GM18870 (cell line): ENCODE measurements at regions not wholly inside any gene's neighbourhood (a gene's known extent, or its start where the extent isn't known, plus 50 kb on each side); places are given as distances from the start of the nearest gene placed in this dataset.

Experiments used
- ATAC-seq: cut with Tn5 transposase; IDR thresholded peaks from one replicate; pipeline ENCODE4 v1.9.1; 2021; ENCODE audit warnings: moderate library complexity; ENCODE audit not compliant: unreplicated experiment

GRCh38 chrX:6701085-6701484 lies 166.2 kb upstream of the VCX3A start:
- ATAC-seq = no peak

GRCh38 chrX:6695717-6696116 lies 160.8 kb upstream of the VCX3A start:
- ATAC-seq = no peak

GRCh38 chrX:6694977-6695376 lies 160.1 kb upstream of the VCX3A start:
- no peak for ATAC-seq

GRCh38 chrX:6694221-6694620 lies 159.3 kb upstream of the VCX3A start:
- no peak for ATAC-seq

- ATAC-seq = no peak
Observed at GRCh38 chrX:6693051-6693450, 158.1 kb upstream of the VCX3A start.

GRCh38 chrX:6685489-6685888 lies 150.6 kb upstream of the VCX3A start:
- no peak for ATAC-seq

GRCh38 chrX:6683353-6683752 lies 148.4 kb upstream of the VCX3A start:
- ATAC-seq = no peak

- ATAC-seq = no peak
Observed at GRCh38 chrX:6681521-6682145, 146.7 kb upstream of the VCX3A start.

- no peak for ATAC-seq
Observed at GRCh38 chrX:6679988-6680387, 145.1 kb upstream of the VCX3A start.

- no peak for ATAC-seq
Observed at GRCh38 chrX:6679550-6679949, 144.6 kb upstream of the VCX3A start.

GRCh38 chrX:6678313-6678712 lies 143.4 kb upstream of the VCX3A start:
- no peak for ATAC-seq

GRCh38 chrX:6674734-6675133 lies 139.8 kb upstream of the VCX3A start:
- no peak for ATAC-seq

- no peak for ATAC-seq
Observed at GRCh38 chrX:6667048-6667768, 132.3 kb upstream of the VCX3A start.

GRCh38 chrX:6666624-6667023 lies 131.7 kb upstream of the VCX3A start:
- ATAC-seq = no peak

- ATAC-seq = no peak
Observed at GRCh38 chrX:6661736-6662135, 126.8 kb upstream of the VCX3A start.

- no peak for ATAC-seq
Observed at GRCh38 chrX:6660567-6661264, 125.8 kb upstream of the VCX3A start.

GRCh38 chrX:6645216-6645615 lies 110.3 kb upstream of the VCX3A start:
- ATAC-seq = no peak

GRCh38 chrX:6644411-6644810 lies 109.5 kb upstream of the VCX3A start:
- ATAC-seq = no peak

- ATAC-seq = no peak
Observed at GRCh38 chrX:6640727-6641126, 105.8 kb upstream of the VCX3A start.

- ATAC-seq = no peak
Observed at GRCh38 chrX:6614506-6614905, 79.6 kb upstream of the VCX3A start.

- no peak for ATAC-seq
Observed at GRCh38 chrX:6599230-6599860, 64.4 kb upstream of the VCX3A start.
